ENCODE measurements at regions not wholly inside any gene's neighbourhood (a gene's known extent, or its start where the extent isn't known, plus 50 kb on each side); places are given as distances from the start of the nearest gene placed in this dataset.

DNA sequence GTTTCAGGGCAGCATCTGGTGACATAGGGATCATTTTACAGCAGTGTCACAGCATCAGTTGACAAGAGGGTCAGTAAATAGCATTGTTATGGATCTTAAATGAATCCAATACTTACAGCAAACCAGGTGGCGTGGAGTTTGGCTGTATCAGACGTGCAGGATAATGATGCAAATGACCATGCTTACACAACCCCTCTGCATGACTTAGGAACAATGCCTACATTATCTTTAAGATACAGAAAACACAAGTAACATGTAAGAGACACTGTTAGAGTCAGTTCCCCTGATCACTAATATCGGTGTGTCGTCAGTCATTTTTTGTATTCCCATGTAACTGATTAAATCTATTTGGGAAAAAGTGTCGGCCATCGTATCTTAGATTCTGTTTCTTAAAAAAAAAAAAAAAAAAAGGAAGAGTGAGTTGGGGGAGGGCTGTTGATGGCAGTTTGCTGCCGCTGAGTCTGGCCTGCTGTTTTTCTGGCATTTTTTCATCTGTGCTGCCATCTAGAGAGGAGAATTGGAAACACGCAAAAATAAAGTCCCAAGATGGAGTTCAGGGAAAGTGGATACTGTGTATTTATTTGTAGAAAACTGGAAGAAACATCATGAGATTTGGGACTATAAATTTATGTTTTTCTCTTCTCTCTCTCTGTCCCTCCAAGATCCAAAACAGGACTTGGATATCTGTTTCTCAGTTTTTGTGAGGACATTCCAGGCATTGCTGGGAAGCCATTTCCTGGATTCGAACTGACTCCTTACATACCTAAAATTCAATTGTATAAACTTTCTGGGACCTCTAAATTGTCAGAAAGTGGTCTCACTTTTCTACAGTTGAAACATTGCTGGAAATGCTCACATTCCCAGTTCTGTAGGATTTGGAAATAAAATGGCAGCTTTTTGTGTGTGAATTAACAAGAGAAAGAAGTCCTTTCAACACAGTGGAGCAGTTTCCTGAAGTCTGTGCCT lies 60.3 kb upstream of the AGPS start:
- TF ChIP-seq, protein P1, sequence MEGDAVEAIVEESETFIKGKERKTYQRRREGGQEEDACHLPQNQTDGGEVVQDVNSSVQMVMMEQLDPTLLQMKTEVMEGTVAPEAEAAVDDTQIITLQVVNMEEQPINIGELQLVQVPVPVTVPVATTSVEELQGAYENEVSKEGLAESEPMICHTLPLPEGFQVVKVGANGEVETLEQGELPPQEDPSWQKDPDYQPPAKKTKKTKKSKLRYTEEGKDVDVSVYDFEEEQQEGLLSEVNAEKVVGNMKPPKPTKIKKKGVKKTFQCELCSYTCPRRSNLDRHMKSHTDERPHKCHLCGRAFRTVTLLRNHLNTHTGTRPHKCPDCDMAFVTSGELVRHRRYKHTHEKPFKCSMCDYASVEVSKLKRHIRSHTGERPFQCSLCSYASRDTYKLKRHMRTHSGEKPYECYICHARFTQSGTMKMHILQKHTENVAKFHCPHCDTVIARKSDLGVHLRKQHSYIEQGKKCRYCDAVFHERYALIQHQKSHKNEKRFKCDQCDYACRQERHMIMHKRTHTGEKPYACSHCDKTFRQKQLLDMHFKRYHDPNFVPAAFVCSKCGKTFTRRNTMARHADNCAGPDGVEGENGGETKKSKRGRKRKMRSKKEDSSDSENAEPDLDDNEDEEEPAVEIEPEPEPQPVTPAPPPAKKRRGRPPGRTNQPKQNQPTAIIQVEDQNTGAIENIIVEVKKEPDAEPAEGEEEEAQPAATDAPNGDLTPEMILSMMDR (conservative IDR thresholded peaks at IDR 0.05; ENCODE audit: low read depth, low read length), result peak; percentile 76
- TF ChIP-seq EZH2 (IDR thresholded peaks at IDR 0.05; ENCODE audit: low read length, unreplicated experiment), result no peak
